IMR-90 (cell line): ENCODE measurements at regions not wholly inside any gene's neighbourhood (a gene's known extent, or its start where the extent isn't known, plus 50 kb on each side); places are given as distances from the start of the nearest gene placed in this dataset.

Experiments
- ATAC-seq: fragments of 200-7000 bp; cut with Tn5 transposase; 2 replicates; pipeline ENCODE4 v1.9.1; 2020; ENCODE audit warnings: low read depth, mild to moderate bottlenecking, moderate library complexity
- BruUV-seq: library from RNA; stranded (reverse); fragments of 400-500 nt; replicated peaks from 2 replicates; lab custom pipeline; 2021; lab: Mats Ljungman, UMichigan
- CTCF ChIA-PET: fragments of 300-600 bp; formaldehyde crosslinking; extraction: SDS; loops from one replicate; lab custom pipeline; 2021; ENCODE audit warnings: antibody characterized with exemption; lab: Yijun Ruan, JAX
- POLR2A ChIA-PET: fragments of 300-600 bp; sonication (Branson Sonifier 250); formaldehyde crosslinking; loops from one replicate; lab custom pipeline; 2022; ENCODE audit warnings: antibody characterized with exemption; ENCODE audit not compliant: unreplicated experiment; lab: Charles Lee
- DNase-seq: peaks from one replicate; pipeline ENCODE4 v3.0.0; 2013
- H2AFZ ChIP-seq: replicated peaks from 2 replicates; pipeline ENCODE3; 2013; ENCODE audit warnings: low read length, mild to moderate bottlenecking; ENCODE audit not compliant: poor library complexity
- H2AK5ac ChIP-seq: 2 replicates; pipeline ENCODE4 v1.6.1; 2013; ENCODE audit warnings: low read depth, low read length, inconsistent platforms
- H2AK9ac ChIP-seq: replicated peaks from 2 replicates; pipeline ENCODE3; 2013; ENCODE audit warnings: mild to moderate bottlenecking, low read depth, low read length, moderate library complexity; ENCODE audit not compliant: poor library complexity
- H2BK120ac ChIP-seq: 2 replicates; pipeline ENCODE4 v1.6.1; 2013; ENCODE audit warnings: low read depth, low read length, inconsistent platforms
- H2BK15ac ChIP-seq: 3 replicates; pipeline ENCODE4 v1.6.1; 2013; ENCODE audit warnings: low read depth, low read length, inconsistent platforms
- H2BK20ac ChIP-seq: 2 replicates; pipeline ENCODE4 v1.6.1; 2013; ENCODE audit warnings: low read depth, mild to moderate bottlenecking, inconsistent platforms, low read length, moderate library complexity
- H2BK5ac ChIP-seq: 2 replicates; pipeline ENCODE4 v1.6.1; 2013; ENCODE audit warnings: mild to moderate bottlenecking, low read depth, low read length, inconsistent platforms; ENCODE audit not compliant: poor library complexity, severe bottlenecking
- H3K14ac ChIP-seq: replicated peaks from 2 replicates; pipeline ENCODE4 v1.6.1; 2013; ENCODE audit warnings: low read depth, low read length, inconsistent platforms
- H3K18ac ChIP-seq: 2 replicates; pipeline ENCODE4 v1.6.1; 2013; ENCODE audit warnings: low read depth, low read length, control low read depth
- H3K23ac ChIP-seq: 2 replicates; pipeline ENCODE4 v1.6.1; 2013; ENCODE audit warnings: low read depth, low read length, inconsistent platforms
- H3K27ac ChIP-seq: 2 replicates; pipeline ENCODE4 v1.5.1; 2013; ENCODE audit warnings: mild to moderate bottlenecking, control low read depth, low read length; ENCODE audit not compliant: insufficient read depth
- H3K27me3 ChIP-seq: 2 replicates; pipeline ENCODE4 v1.6.1; 2013; ENCODE audit warnings: low read length; ENCODE audit not compliant: control insufficient read depth, insufficient read depth
- H3K36me3 ChIP-seq: 2 replicates; pipeline ENCODE4 v1.6.1; 2013; ENCODE audit warnings: low read length, mixed read lengths; ENCODE audit not compliant: control insufficient read depth, insufficient read depth
- H3K4ac ChIP-seq: 2 replicates; pipeline ENCODE4 v1.6.1; 2013; ENCODE audit warnings: low read depth, low read length, inconsistent platforms
- H3K4me1 ChIP-seq: 2 replicates; pipeline ENCODE4 v1.6.1; 2013; ENCODE audit warnings: low read length, mixed read lengths; ENCODE audit not compliant: control insufficient read depth, insufficient read depth
- H3K4me2 ChIP-seq: 2 replicates; pipeline ENCODE4 v1.6.1; 2013; ENCODE audit warnings: low read depth, mild to moderate bottlenecking, control low read depth, low read length, moderate library complexity
- H3K4me3 ChIP-seq: 2 replicates; pipeline ENCODE4 v1.5.1; 2013; ENCODE audit warnings: low read depth, mild to moderate bottlenecking, control low read depth, low read length, moderate library complexity; ENCODE audit not compliant: insufficient read depth
- H3K56ac ChIP-seq: 2 replicates; pipeline ENCODE4 v1.6.1; 2013; ENCODE audit warnings: low read length, inconsistent platforms; ENCODE audit not compliant: insufficient read depth; ENCODE audit errors: extremely low read depth
- H3K79me1 ChIP-seq, 2 experiments: 2 replicates each; pipeline ENCODE4 v1.6.1; 2013; ENCODE audit warnings: low read length in 2 of 2, inconsistent platforms in 1 of 2, low read depth in 1 of 2
- H3K9ac ChIP-seq: 2 replicates; pipeline ENCODE4 v1.6.1; 2013; ENCODE audit warnings: low read depth, low read length, control low read depth
- H3K9me1 ChIP-seq: 2 replicates; pipeline ENCODE4 v1.6.1; 2013; ENCODE audit warnings: low read length, inconsistent platforms; ENCODE audit not compliant: insufficient read depth
- H3K9me3 ChIP-seq: 2 replicates; pipeline ENCODE4 v1.6.1; 2013; ENCODE audit warnings: low read length; ENCODE audit not compliant: control insufficient read depth, insufficient read depth
- H4K20me1 ChIP-seq: 2 replicates; pipeline ENCODE4 v1.6.1; 2013; ENCODE audit warnings: low read length, inconsistent platforms; ENCODE audit not compliant: insufficient read depth
- H4K5ac ChIP-seq: 2 replicates; pipeline ENCODE4 v1.6.1; 2013; ENCODE audit warnings: mild to moderate bottlenecking, low read depth, low read length, control low read depth
- H4K8ac ChIP-seq, 2 experiments: 2 replicates each; pipeline ENCODE4 v1.6.1; 2013; ENCODE audit warnings: low read depth in 2 of 2, low read length in 2 of 2, control low read depth in 1 of 2, inconsistent platforms in 1 of 2
- H4K91ac ChIP-seq: 2 replicates; pipeline ENCODE4 v1.6.1; 2013; ENCODE audit warnings: low read depth, low read length, inconsistent platforms; ENCODE audit not compliant: insufficient read depth
- BHLHE40 ChIP-seq: fragments of 150-350 bp; IDR thresholded peaks from 2 replicates; pipeline ENCODE4 v1.6.1; 2016; ENCODE audit warnings: mild to moderate bottlenecking, low read depth, low read length
- CEBPB ChIP-seq: IDR thresholded peaks from 2 replicates; pipeline ENCODE4 v1.6.1; 2012; ENCODE audit warnings: low read depth, low read length, improper control_type of control experiment
- CHD1 ChIP-seq: IDR thresholded peaks from 2 replicates; pipeline ENCODE4 v1.6.1; 2012; ENCODE audit warnings: low read depth, low read length, improper control_type of control experiment
- FOS ChIP-seq: fragments of 150-350 bp; IDR thresholded peaks from 2 replicates; pipeline ENCODE4 v1.6.1; 2016; ENCODE audit warnings: low read depth, low read length
- MAFK ChIP-seq: IDR thresholded peaks from 2 replicates; pipeline ENCODE4 v1.6.1; 2012; ENCODE audit warnings: low read depth, low read length, improper control_type of control experiment
- MAZ ChIP-seq: IDR thresholded peaks from 2 replicates; pipeline ENCODE4 v1.6.1; 2012; ENCODE audit warnings: low read depth, mild to moderate bottlenecking, low read length, improper control_type of control experiment, moderate library complexity, borderline replicate concordance
- MXI1 ChIP-seq: IDR thresholded peaks from 2 replicates; pipeline ENCODE4 v1.6.1; 2012; ENCODE audit warnings: low read depth, mild to moderate bottlenecking, low read length, moderate library complexity, borderline replicate concordance
- NFE2L2 ChIP-seq: fragments of 150-350 bp; IDR thresholded peaks from 2 replicates; pipeline ENCODE4 v1.6.1; 2016; ENCODE audit warnings: low read depth, mild to moderate bottlenecking, low read length
- POLR2A ChIP-seq: IDR thresholded peaks from 2 replicates; pipeline ENCODE4 v1.6.1; 2012; ENCODE audit warnings: mild to moderate bottlenecking, low read depth, low read length
- RAD21 ChIP-seq: IDR thresholded peaks from 2 replicates; pipeline ENCODE4 v1.6.1; 2012; ENCODE audit warnings: low read length, improper control_type of control experiment
- RCOR1 ChIP-seq: IDR thresholded peaks from 2 replicates; pipeline ENCODE4 v1.6.1; 2012; ENCODE audit warnings: mild to moderate bottlenecking, low read length, improper control_type of control experiment; ENCODE audit not compliant: insufficient replicate concordance
- RFX5 ChIP-seq: IDR thresholded peaks from 2 replicates; pipeline ENCODE4 v1.8.0; 2012; ENCODE audit warnings: low read depth, mild to moderate bottlenecking, low read length, moderate library complexity
- SMC3 ChIP-seq: fragments of 150-350 bp; IDR thresholded peaks from 2 replicates; pipeline ENCODE4 v1.6.1; 2016; ENCODE audit warnings: low read depth, mild to moderate bottlenecking, antibody characterized with exemption, low read length, moderate library complexity
- whole genome bisulfite sequencing, 2 experiments: methylation state at CpG; one replicate each; pipeline versions ENCODE4 v1.1.5 to v1.1.7; 2013; ENCODE audit warnings: missing lambda C conversion rate in 2 of 2; ENCODE audit not compliant: insufficient read length in 1 of 2; ENCODE audit errors: extremely low coverage in 2 of 2; 5-methylcytosine and 5-hydroxymethylcytosine counted together
- dilution Hi-C: fragments of 300-500 bp; cut with HindIII; formaldehyde crosslinking; loops from one replicate; pipeline ENCODE4 v1.14.3; 2018; ENCODE audit warnings: low sequenced_read_pairs; ENCODE audit not compliant: unreplicated experiment
- in situ Hi-C: fragments of 300-500 bp; cut with MboI; formaldehyde crosslinking; loops from 3 replicates; pipeline ENCODE4 v1.14.3; 2019; ENCODE audit warnings: low sequenced_read_pairs, inconsistent platforms, mixed read lengths
- intact Hi-C: fragments of 100-400 bp; cut with micrococcal nuclease; formaldehyde crosslinking; loops from 2 replicates; pipeline ENCODE4 v1.10.0; 2022
- TF ChIP-seq, protein P1 (sequence below): fragments of 150-350 bp; IDR thresholded peaks from 2 replicates; pipeline ENCODE4 v1.6.1; 2016; ENCODE audit warnings: low read depth, mild to moderate bottlenecking, low read length, moderate library complexity, borderline replicate concordance
- TF ChIP-seq, protein P2 (sequence below): fragments of 150-350 bp; IDR thresholded peaks from 2 replicates; pipeline ENCODE4 v1.6.1; 2017; ENCODE audit warnings: mild to moderate bottlenecking, antibody characterized with exemption, low read length, low read depth
- TF ChIP-seq, protein P3 (sequence below): conservative IDR thresholded peaks from 2 replicates; pipeline ENCODE4 v1.5.1; 2012; ENCODE audit warnings: mild to moderate bottlenecking, low read depth, low read length, improper control_type of control experiment

DNA sequence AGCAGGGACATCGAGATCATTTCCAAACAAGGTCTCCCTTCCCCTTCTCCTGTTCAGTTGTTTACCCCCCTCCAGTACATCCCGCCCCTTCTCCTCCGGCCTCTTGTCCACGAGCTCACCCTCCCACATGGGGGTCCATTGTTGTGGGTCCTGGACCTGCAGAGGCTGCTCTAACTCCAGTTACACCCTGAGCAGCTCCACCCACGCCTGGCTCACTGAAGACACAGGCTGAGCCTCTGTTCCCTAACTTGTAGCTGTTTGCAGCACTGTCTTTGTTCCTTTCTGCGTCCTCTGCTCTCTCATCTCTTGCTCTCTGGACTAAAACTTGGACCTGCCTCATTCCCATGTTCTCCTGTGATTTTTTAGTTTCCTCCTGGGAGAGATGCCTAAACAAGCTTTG is 377.5 kb downstream of the MED10 start:
- H4K5ac ChIP-seq = no peak overlapping the region
- no peak overlapping the region for H2BK20ac ChIP-seq
- TF ChIP-seq CEBPB (no peak), MXI1 (no peak), POLR2A (no peak), RFX5 (no peak), NFE2L2 (no peak), RAD21 (no peak), SMC3 (no peak), MAZ (no peak), RCOR1 (no peak), BHLHE40 (no peak), CHD1 (no peak), MAFK (no peak), FOS (no peak)
- TF ChIP-seq, protein P1, sequence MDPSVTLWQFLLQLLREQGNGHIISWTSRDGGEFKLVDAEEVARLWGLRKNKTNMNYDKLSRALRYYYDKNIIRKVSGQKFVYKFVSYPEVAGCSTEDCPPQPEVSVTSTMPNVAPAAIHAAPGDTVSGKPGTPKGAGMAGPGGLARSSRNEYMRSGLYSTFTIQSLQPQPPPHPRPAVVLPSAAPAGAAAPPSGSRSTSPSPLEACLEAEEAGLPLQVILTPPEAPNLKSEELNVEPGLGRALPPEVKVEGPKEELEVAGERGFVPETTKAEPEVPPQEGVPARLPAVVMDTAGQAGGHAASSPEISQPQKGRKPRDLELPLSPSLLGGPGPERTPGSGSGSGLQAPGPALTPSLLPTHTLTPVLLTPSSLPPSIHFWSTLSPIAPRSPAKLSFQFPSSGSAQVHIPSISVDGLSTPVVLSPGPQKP = no peak
- TF ChIP-seq, protein P2, sequence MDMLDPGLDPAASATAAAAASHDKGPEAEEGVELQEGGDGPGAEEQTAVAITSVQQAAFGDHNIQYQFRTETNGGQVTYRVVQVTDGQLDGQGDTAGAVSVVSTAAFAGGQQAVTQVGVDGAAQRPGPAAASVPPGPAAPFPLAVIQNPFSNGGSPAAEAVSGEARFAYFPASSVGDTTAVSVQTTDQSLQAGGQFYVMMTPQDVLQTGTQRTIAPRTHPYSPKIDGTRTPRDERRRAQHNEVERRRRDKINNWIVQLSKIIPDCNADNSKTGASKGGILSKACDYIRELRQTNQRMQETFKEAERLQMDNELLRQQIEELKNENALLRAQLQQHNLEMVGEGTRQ = no peak
- TF ChIP-seq, protein P3, sequence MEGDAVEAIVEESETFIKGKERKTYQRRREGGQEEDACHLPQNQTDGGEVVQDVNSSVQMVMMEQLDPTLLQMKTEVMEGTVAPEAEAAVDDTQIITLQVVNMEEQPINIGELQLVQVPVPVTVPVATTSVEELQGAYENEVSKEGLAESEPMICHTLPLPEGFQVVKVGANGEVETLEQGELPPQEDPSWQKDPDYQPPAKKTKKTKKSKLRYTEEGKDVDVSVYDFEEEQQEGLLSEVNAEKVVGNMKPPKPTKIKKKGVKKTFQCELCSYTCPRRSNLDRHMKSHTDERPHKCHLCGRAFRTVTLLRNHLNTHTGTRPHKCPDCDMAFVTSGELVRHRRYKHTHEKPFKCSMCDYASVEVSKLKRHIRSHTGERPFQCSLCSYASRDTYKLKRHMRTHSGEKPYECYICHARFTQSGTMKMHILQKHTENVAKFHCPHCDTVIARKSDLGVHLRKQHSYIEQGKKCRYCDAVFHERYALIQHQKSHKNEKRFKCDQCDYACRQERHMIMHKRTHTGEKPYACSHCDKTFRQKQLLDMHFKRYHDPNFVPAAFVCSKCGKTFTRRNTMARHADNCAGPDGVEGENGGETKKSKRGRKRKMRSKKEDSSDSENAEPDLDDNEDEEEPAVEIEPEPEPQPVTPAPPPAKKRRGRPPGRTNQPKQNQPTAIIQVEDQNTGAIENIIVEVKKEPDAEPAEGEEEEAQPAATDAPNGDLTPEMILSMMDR = no peak
- H2BK120ac ChIP-seq = no peak overlapping the region
- peaks cover 39% of the 10 kb centered on the region for H3K9me3 ChIP-seq
- no peak for DNase-seq
- intact Hi-C loops = no loop called here
- H3K4ac ChIP-seq = no peak overlapping the region
- no peak overlapping the region for H3K9ac ChIP-seq
- no peak overlapping the region for H4K91ac ChIP-seq
- no peak overlapping the region for H2AFZ ChIP-seq
- 27% methylated on average over 3 of the region's 6 CpGs; no CpG with 5 or more reads in 1 of the 2 experiments for WGBS, 2 experiments
- no peaks in the 10 kb centered on the region for H3K27me3 ChIP-seq
- no peak overlapping the region for H3K56ac ChIP-seq
- no peak overlapping the region for H2BK5ac ChIP-seq
- no peaks in the 10 kb centered on the region for H3K9me1 ChIP-seq
- no peak for ATAC-seq
- no peaks in the 10 kb centered on the region for H4K20me1 ChIP-seq
- H3K18ac ChIP-seq = no peak overlapping the region
- H2AK9ac ChIP-seq = no peak overlapping the region
- no TSS peak for BruUV-seq
- no peaks in the 10 kb centered on the region for H3K4me1 ChIP-seq
- no peak overlapping the region for H3K4me3 ChIP-seq
- H3K27ac ChIP-seq = no peak overlapping the region
- ChIA-PET POLR2A (no interaction called here), CTCF (no interaction called here)
- no peaks in the 10 kb centered on the region for H3K79me1 ChIP-seq
- no peak overlapping the region for H3K4me2 ChIP-seq
- dilution Hi-C loops = no loop called here
- no peak overlapping the region for H3K23ac ChIP-seq
- in situ Hi-C loops = no loop called here
- no peak overlapping the region for H2AK5ac ChIP-seq
- no peaks in the 10 kb centered on the region for H3K36me3 ChIP-seq
- H2BK15ac ChIP-seq = no peak overlapping the region
- H3K14ac ChIP-seq = no peak overlapping the region
- no peak overlapping the region for H4K8ac ChIP-seq
